ENCODE measurements at regions not wholly inside any gene's neighbourhood (a gene's known extent, or its start where the extent isn't known, plus 50 kb on each side); places are given as distances from the start of the nearest gene placed in this dataset.

DNA sequence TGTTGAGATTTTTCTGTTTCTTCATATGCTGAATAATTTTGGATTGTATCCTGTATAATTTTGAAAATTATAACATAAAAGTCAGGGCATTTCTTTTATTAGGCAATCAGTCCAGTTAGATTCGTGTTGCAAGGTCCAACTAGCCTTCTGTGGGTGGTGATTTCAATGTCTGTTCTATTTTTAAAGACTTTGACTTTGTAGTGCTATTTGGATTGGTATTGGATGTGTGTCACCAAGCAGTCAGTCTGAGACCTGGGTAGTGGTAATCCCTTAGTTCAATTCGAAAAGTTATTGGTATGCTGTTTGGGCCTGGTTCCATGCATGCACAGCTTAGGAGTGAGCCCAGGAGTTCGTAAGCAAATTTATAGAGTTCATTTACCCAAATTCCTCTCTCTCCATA, 82.2 kb downstream of the EPDR1 start:
- DNase-seq (ENCODE audit: low spot score): no peak

DNA sequence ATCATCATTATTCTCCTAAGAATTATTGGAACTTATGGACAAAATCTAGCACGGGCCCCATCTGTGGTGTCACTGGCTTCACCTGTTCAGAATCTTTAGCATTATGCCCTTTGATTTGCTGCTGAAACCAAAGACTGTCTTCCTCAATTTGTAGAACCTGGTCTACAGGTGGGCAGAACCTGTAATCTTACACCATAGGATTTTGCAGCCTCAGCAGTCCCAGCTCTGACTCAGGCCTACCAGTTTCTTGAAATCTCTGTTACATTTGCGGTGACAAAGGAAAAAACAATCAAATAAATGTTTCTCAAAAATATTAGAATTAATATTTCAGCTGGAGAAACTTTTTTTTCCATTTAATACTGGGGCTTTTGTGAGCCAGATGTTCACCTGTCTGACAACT, 86.1 kb downstream of the EPDR1 start:
- no peak for DNase-seq (ENCODE audit: low spot score)

DNA sequence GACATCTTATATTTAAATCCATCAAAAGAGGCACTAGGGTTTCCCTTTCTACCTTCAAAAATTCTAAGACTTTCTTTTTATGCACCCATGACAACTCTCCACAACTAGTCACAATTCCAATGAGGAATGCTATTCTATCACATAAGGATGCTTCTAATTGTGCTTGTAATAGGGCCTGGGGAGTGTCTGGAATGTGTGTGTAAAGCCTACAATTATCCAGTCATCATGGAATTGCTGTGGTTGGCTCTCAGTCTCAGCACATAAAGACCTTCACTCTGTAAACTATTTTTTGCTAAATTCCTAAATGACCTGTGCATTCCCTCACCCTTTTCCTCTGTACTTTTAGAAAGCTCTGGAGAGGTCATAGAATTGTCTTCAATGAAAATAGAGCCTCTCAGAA, 86.7 kb downstream of the EPDR1 start:
- DNase-seq (ENCODE audit: low spot score): no peak

DNA sequence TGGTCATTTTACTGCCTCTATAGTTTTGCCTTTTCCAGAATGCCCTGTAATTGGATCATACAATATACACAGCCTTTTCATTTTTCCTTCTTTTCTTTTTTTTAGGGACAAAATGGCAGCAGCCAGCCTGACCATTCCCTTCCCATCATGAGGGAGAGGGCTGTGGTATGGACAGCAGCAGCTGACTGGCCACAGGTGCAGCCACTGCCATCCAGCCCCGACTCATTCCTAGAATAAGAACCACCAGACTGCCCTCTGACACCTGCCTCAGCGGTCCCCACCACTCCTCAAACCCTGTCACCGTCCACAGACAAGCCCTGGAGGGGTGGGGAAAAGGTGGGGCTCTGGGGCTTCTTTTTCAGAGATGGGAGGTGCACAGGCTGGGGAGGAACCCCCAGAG, 92.8 kb downstream of the EPDR1 start:
- DNase-seq (ENCODE audit: low spot score): no peak

DNA sequence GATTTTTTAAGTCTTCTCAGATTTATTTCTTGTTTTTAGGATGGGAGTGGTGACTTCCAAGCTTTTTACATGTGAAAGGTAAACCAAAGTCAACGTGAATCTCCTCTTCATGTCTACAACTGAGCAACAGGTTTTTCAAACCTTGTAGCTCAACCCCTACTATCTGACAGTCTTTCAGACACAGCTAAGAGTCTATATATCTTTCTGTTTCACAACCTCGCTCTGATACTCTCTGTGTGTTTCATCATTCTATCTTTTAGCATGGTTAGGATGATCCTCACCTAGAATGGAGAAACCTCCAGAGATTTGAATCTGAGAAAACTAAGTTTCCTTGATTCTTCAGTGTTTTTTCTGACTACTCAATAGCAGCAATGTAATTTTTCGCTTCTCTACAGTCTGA, 96.1 kb downstream of the EPDR1 start:
- no peak for DNase-seq (ENCODE audit: low spot score)

DNA sequence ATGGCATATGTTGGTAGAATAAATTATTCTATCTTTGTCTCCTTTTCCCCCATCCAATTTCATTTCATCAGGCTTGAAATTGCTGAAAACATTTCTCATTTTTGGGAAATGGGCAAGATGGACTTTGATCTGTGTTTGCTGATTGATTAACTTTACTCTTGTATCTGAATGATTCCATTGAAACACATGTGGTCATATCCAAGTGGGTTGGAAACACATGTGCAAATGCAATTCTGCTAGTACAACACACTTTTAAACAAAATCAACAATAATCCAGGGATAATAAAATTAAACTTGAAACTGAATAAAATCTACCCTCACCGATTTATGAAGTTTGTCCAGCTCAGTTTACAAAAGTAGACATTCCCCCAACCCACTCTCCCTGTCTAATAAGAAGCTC, 96.9 kb downstream of the EPDR1 start:
- DNase-seq (ENCODE audit: low spot score): no peak

DNA sequence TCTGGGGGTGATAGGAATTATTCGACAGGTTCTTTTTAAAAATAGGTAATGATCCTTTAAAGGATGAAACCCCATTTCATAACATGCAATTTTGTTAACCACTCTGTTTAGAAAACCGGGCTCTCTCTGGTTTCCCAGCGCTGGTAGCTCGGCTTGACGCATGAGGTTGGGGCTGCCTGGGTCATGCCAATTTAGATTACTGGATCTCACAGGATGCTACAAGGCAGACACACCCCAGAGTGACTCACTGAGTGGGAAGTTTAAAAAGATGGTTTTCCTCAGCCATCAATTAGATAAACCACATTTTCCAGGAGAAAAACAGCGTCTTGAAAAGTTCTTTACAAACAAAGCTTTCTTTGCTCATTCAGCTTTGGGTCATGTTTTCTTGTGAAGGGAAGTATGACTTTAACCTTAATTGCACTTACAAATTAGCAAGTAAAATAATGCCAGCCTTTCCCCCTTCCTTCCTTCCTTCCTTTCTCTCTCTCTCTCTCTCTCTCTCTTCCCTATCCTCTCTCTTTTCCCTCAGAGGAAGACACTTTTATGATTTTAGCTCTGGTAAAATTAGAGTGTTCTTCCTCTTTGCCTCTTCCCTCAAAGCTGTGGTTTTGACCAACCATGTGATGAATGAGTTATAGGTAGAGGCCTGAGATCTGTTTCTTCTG, 99.8 kb downstream of the EPDR1 start:
- DNase-seq (ENCODE audit: low spot score): no peak

DNA sequence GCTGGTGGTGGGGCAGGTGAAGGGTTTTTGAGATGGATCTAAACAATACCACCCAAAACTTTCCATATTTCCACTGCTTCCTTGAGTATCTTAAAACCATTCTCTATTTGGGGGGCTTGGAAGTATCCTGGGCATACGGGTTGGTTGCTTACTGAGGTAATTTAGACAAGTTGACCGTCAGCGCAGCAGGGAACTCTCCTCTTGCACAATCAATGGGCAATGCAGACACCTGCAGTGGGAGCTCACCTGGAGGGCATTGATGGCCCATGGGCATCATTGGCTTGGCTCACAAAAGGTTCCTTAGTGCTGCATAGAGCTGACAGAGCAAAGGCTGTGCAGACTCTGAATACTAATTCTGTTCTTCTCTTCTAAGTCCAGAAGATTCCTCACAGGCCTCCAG, 101.5 kb downstream of the EPDR1 start:
- no peak for DNase-seq (ENCODE audit: low spot score)

DNA sequence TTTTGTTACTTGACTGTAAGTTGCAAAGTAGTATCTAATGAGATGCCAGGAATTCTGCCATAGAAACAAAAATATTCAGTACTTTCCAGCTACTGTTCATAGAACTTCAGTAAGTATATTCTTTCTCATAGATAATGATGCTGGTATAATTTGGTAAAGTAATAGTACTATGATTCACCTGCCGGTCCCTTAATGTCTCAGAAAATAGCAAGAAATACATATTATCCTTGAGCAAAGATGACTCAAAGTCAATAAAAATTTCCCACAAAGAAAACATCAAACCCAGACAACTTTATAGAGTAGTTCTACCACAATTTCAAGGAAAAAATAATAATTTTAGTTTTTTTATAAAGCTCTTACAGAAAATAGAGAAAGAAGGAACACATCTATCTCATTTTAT, 105.4 kb downstream of the EPDR1 start:
- no peak for DNase-seq (ENCODE audit: low spot score)

DNA sequence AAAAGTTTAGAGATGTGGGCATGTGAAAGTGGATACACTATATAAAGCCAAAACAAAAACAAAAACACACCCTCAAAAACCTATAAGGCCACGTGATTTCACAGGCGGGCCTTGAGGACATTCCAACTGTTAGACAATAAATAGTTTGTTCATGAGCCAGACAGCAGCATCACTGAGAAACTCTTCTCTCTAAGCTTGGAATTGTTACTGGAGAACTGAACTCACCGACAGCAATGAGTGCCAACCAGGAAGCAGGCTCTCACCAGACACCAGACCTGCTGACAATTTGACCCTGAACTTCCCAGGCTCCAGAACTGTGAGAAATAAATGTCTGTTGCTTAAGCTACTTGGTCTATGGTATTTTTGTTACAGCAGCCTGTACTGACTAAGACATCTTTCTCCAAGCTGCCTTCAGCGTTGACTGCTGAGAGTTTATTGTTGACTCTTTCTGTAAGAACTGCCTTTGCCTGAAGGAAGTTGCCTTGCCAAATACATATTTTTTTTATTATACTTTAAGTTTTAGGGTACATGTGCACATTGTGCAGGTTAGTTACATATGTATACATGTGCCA, 107.5 kb downstream of the EPDR1 start:
- no peak for DNase-seq (ENCODE audit: low spot score)

DNA sequence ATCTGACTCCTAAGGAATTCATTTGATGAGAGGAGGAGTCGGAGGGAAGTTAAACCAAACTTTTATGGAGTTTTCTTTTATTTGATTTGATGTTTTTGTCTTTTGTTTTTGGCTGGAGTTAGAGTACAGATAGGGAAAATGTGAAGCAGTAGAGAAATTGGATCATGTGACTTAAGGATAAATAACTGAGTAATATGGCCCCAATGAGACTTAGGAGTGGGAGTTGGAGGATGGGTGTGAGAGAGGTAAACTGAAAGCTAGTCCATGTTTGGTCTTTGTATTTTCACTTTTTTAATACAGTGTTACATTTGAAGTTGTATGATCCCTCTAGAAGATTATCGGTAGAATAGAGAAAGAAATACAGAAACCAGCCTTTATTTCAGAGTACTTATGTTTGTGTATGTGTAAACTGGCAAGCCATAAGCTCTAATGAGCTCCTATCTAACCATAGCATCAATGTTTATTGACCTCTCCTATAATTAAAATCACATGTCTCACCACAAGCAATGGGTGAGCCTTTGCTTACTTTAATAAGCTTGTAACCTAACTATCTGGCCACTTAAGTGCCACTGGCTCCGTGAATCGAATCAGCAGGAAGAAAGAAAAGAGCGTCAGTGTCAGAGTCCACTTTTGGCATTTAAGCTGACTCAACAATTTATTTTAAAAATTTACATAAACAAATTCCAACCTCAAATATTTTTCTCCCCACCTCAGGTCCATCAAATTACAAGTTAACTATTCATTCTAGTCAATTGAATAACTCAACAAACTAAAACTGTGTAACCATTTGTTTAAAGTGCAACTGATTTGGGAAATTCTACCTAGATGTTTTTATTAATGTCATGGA, 113.8 kb downstream of the EPDR1 start:
- DNase-seq (ENCODE audit: low spot score): peak; percentile 2

DNA sequence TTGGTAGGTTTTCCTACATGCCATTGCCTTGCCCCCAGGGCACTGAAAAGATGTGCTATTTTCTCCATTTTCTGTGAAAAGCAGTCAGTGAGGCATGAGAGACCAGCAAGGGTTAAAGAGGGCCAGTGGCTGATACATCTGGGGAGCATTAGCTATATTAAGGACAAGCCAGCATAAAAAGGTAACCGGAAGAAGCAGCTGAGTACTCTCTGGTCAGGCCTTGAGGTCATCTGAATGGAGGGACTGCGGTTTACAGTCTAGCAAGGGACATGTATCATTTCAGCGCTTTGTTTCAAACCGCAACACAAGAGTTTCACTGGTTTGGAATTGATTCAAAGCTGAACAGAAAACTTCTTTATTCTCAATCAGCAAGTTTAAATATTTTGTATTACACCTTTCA, 120.4 kb downstream of the EPDR1 start:
- no peak for DNase-seq (ENCODE audit: low spot score)

DNA sequence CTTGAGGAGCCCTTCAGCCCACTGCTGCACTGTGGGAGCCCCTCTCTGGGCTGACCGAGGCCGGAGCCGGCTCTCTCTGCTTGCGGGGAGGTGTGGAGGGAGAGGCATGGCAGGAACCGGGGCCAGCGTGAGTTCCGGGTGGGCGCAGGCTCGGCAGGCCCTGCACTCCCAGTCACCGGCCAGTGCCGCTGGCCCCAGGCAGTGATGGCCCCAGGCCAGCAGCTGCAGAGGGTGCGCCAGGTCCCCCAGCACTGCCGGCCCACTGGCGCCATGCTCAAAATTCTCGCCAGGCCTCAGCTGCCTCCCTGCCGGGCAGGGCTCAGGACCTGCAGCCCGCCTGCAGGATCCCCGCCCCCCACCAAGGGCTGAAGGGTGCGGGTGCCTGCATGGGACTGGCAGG, 128.4 kb upstream of the STARD3NL start:
- no peak for DNase-seq (ENCODE audit: low spot score)

DNA sequence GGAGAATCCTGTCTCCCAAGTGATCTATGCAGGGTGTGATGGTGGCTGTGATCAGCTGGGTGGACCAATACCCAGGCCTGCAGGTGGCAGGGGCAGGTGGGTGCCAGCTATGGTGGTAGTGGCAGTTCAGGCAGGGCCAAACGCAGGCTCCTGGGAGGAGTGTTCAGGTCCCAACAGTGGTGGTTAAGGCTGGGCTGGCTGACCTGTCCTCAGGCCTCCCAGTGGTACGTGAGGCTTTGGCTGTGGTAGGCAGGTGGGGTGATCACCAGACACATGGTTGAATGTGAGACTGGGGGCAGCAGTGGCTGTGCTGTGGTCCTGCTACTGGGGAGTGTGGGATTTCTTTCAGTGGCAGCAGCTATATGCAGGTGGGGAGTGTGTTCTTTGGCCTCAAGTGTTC, 126.7 kb upstream of the STARD3NL start:
- DNase-seq (ENCODE audit: low spot score): no peak

DNA sequence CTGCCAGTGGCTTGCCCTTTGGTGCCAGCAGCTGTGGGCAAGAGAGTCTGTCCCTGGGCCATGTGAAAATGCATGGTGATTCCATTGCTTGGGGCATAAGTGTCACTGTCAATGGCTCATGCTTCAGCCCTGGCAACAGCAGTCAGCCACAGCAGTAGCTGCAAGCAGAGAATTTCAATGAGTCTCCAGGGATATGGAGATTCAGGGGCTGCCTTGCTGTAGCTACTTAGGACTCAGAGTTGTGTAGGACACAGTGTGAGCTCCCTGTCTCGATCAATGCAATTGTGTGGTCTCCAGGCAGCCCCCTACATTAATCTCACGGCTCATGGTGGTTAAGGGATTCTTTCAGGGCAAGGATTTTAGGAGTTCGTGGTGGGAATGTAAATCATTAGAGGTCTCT, 126.3 kb upstream of the STARD3NL start:
- DNase-seq (ENCODE audit: low spot score): no peak

DNA sequence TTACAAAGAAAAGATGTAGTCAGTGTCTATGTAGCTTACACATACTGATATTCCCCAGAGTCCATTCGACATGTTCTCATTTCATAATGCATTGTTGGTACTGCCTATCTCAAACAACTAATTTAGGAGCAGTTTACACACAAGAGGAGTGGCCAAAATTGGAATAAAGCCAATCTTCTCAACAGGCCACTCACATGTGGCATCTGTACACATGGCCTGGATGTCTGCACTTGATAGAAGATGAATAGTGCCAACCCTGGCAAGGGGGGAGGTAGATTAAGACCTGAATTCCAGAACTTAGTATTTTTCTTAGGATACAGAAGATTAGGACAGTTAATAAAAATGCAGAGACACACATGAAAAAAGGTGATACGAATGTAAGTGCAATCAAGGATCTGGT, 125.3 kb upstream of the STARD3NL start:
- no peak for DNase-seq (ENCODE audit: low spot score)

DNA sequence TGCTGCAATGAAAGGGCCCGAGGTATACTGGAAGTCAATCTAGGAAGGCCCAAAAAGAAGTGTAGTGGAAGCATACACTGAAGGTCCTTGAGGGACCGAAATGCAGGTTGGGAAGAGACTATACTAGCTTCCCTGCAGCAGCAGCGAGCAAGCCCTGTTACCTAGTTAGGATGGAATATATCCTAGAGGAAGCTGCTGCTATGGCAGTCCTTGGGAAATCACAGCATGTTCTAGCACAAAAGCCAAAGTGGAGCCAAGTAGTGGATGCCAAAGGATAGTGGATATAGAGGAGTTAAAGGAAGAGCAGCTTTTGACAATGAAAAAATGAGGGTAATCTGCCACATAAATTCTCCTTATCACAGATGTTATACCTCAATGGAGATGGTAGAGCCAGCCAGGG, 123.8 kb upstream of the STARD3NL start:
- no peak for DNase-seq (ENCODE audit: low spot score)

DNA sequence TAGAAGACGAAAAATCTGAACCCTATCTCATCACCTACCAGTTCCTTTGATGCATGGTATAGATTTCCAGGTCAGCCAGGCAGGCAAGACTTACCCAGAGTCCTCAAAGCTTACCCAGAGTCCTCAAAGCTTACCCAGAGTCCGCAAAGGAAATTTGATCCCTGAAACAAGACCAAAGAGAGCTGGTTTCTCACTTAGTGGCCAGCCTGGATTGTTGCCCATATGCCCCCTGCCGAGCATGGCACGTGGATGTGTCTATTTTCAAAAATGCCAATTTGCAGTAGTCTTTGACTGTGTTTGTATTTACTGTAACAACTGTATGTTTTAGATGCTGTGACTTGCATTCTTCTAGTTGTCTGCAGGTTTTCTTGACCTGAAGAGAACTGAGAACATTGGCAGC, 120.2 kb upstream of the STARD3NL start:
- DNase-seq (ENCODE audit: low spot score): no peak

DNA sequence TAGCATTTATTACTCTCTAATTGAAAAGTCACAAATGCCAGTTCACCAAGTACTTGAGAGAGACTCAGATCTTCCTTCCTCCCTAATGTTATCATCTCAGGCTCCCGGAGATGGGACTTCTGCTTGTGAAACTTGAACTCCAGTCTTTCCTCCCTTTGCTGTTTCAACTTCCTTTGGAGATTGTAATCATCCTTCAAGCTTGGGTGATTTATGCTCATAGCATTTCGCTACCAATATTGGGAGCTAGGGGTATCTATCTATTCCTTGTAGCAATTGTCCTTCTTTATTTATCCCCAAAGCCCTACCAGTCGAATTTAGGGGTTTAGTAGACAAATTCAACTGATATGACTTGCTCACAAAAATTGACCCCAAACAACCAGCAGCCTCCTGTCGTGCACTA, 117.9 kb upstream of the STARD3NL start:
- no peak for DNase-seq (ENCODE audit: low spot score)

DNA sequence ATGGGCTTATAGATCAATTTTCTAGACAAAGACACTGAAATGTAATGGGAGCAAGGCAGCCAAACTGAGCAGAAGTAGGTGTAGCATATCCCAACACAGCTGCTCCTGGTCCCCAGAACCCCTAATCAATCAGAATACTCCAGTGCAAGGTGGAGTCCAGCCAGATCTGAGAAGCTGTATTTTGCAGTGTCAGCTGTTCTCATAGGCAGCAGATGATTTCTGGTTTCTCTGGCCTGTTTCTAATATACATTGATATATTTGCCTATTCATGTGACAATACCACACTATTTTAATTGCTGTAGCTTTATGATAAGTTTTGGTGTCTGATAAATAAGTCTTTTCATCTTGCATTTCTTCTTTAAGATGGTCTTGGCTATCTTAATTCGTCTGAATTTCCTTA, 117.4 kb upstream of the STARD3NL start:
- no peak for DNase-seq (ENCODE audit: low spot score)

DNA sequence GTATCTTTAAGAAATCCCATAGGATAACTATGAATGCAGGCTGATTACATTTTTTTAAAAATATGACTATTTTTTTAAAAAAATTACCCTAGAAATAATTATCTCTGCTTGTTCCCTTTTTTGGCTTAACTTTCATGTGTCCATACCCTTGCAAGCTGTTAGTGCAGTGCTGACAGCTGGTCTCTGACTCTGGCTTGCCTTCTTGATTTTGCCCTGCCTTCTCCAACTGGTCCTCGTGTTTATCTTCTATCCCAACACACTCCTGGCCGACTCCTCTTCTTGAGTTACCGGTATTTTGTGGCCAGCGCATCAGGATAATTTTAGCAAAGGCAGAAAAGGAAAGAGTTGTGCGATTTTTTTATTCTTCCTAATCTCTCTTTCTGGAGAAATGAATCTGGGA, 111.7 kb upstream of the STARD3NL start:
- DNase-seq (ENCODE audit: low spot score): no peak

DNA sequence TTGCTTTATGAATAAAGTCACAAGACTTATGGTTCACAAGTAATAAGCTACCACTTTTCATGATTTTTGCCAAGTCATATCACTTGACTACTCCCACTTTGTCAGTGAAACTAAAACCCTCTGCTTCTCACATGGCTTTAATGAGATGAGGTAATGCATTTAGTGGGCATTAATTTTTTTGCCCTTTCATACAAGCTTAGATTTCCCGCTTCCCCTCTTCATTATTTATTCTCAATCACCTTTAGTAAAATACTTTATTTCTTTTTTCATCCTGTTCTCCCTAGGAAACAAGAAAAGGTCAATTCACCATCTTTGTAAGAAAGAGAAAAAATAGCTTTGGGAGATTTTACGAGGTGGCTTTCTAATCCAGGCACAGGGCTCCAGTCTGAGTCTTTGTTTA, 109.6 kb upstream of the STARD3NL start:
- DNase-seq (ENCODE audit: low spot score): no peak

DNA sequence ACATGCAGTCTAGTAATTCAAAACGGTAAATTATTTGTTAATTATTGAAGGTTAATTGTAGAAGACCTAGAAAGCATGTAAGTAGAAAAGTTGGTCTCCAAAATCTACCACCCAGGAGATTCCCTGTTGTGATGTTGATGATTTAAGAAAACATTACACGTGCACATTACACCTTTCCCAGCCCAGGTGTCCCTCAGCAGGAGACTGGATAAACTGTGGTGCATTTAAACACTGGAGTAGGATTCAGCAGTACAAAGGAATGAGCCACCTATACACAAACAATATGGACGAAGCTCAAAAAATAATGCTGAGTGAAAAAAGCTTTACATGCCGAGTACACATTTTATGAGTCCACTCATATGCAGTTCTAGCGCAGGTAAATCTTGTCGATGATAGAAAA, 109.0 kb upstream of the STARD3NL start:
- DNase-seq (ENCODE audit: low spot score): no peak
